DND-41 (cell line): ENCODE measurements at regions not wholly inside any gene's neighbourhood (a gene's known extent, or its start where the extent isn't known, plus 50 kb on each side); places are given as distances from the start of the nearest gene placed in this dataset.

Experiments
- ATAC-seq: fragments of 200-7000 bp; cut with Tn5 transposase; 3 replicates; pipeline ENCODE4 v1.9.1; 2021; ENCODE audit warnings: low read depth; ENCODE audit not compliant: insufficient read depth
- DNase-seq: peaks from one replicate; pipeline ENCODE4 v3.0.0-alpha.2; 2020
- H2AFZ ChIP-seq: 2 replicates; pipeline ENCODE4 v1.6.0; 2012; ENCODE audit warnings: low read depth, low read length
- H3K27ac ChIP-seq: 2 replicates; pipeline ENCODE4 v1.5.1; 2012; ENCODE audit warnings: low read length, inconsistent platforms
- H3K27me3 ChIP-seq: fragments of 200-600 bp; sonication (generic); 2 replicates; pipeline ENCODE4 v1.6.0; 2012; ENCODE audit warnings: low read length, mild to moderate bottlenecking, inconsistent platforms; ENCODE audit not compliant: insufficient read depth, poor library complexity
- H3K36me3 ChIP-seq: 2 replicates; pipeline ENCODE4 v1.5.1; 2012; ENCODE audit warnings: low read length, inconsistent platforms; ENCODE audit not compliant: insufficient read depth
- H3K4me1 ChIP-seq: 2 replicates; pipeline ENCODE4 v1.5.1; 2012; ENCODE audit warnings: mild to moderate bottlenecking, low read length; ENCODE audit not compliant: insufficient read depth
- H3K4me2 ChIP-seq: 2 replicates; pipeline ENCODE4 v1.6.0; 2012; ENCODE audit warnings: mild to moderate bottlenecking, moderate library complexity, low read length, inconsistent platforms; ENCODE audit not compliant: insufficient read depth
- H3K4me3 ChIP-seq, 2 experiments: fragments of 200-600 bp in 1 of 2; shearing (Covaris generic) in 1 of 2; 2 replicates each; pipeline ENCODE4 v1.5.1; 2012 to 2016; ENCODE audit warnings: inconsistent platforms in 2 of 2, low read length in 2 of 2, mild to moderate bottlenecking in 2 of 2, low read depth in 1 of 2, moderate library complexity in 1 of 2
- H3K79me2 ChIP-seq: 2 replicates; pipeline ENCODE4 v1.6.0; 2012; ENCODE audit warnings: low read length, inconsistent platforms; ENCODE audit not compliant: insufficient read depth
- H3K9ac ChIP-seq: 2 replicates; pipeline ENCODE4 v1.6.0; 2012; ENCODE audit warnings: low read depth, mild to moderate bottlenecking, inconsistent platforms, low read length, moderate library complexity
- H3K9me3 ChIP-seq: 2 replicates; pipeline ENCODE4 v1.5.1; 2012; ENCODE audit warnings: low read length, moderate library complexity, mild to moderate bottlenecking, inconsistent platforms; ENCODE audit not compliant: insufficient read depth, severe bottlenecking
- H4K20me1 ChIP-seq: 2 replicates; pipeline ENCODE4 v1.6.0; 2012; ENCODE audit warnings: low read length; ENCODE audit not compliant: insufficient read depth
- EZH2 ChIP-seq: IDR thresholded peaks from 3 replicates; pipeline ENCODE4 v1.6.1; 2012; ENCODE audit warnings: borderline replicate concordance, low read depth, mild to moderate bottlenecking, moderate library complexity, low read length, inconsistent platforms; ENCODE audit not compliant: severe bottlenecking
- TF ChIP-seq, protein P1 (sequence below): IDR thresholded peaks from 2 replicates; pipeline ENCODE4 v1.5.1; 2012; ENCODE audit warnings: borderline replicate concordance, low read length, moderate library complexity, mild to moderate bottlenecking; ENCODE audit not compliant: poor library complexity, severe bottlenecking; ENCODE audit errors: extremely low read depth

DNA sequence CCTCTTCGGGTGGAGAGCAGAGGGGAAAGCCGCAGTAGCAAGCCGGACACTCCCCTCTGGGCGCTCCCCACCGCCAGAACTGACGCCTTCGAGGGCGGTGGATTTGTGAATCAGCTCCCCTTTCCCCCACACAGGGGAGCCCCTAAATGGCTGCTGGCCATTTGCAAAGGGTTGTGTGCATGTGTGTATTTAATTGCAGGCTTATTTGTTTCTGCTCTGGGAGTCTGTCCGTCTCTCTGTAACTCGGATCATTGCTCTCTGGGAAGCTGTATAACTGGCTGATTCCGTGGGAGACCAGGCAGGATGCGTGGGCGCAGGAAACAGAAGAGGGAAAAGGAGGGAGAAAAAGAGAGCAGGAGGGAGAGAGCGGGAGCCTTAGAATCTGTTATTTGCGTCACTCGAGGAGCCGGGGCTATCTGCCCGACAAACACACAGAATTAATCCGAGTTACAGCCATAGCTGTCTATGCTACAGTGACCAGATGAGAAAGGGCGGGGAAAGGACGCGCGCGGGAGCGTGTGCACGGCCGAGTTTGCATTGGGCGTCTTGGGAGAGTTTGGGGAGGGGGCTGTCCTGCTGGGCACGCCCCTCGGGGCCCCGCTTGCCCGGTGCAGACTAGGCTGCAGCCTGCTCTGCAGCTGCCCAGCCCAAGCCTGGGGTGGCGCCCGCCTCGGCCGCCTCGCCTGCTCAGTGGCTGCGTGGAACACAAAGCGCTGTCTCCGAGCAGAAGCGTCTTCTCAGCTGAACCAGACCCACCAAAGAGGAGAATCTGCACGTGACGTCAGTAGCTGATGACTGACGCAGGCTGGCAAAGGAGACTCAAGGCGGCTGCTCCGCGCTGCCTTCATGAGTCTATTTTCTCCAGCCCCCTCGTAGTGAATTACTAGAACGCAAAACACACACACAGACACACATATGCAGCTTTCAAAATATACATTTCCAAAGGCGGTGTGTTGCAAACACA is 105.3 kb upstream of the HSD17B12 start:
- Histone ChIP-seq H3K4me1 (no peaks in the 10 kb centered on the region), H3K9ac (no peak overlapping the region), H3K27ac (no peak overlapping the region), H3K79me2 (no peaks in the 10 kb centered on the region), H3K9me3 (no peaks in the 10 kb centered on the region), H3K4me3 (no peak overlapping the region), H4K20me1 (no peaks in the 10 kb centered on the region), H3K36me3 (no peaks in the 10 kb centered on the region), H3K27me3 (peaks cover 3% of the 10 kb centered on the region), H3K4me2 (no peak overlapping the region), H2AFZ (no peak overlapping the region)
- ATAC-seq = no peak
- TF ChIP-seq, protein P1, sequence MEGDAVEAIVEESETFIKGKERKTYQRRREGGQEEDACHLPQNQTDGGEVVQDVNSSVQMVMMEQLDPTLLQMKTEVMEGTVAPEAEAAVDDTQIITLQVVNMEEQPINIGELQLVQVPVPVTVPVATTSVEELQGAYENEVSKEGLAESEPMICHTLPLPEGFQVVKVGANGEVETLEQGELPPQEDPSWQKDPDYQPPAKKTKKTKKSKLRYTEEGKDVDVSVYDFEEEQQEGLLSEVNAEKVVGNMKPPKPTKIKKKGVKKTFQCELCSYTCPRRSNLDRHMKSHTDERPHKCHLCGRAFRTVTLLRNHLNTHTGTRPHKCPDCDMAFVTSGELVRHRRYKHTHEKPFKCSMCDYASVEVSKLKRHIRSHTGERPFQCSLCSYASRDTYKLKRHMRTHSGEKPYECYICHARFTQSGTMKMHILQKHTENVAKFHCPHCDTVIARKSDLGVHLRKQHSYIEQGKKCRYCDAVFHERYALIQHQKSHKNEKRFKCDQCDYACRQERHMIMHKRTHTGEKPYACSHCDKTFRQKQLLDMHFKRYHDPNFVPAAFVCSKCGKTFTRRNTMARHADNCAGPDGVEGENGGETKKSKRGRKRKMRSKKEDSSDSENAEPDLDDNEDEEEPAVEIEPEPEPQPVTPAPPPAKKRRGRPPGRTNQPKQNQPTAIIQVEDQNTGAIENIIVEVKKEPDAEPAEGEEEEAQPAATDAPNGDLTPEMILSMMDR = no peak
- no peak for TF ChIP-seq EZH2
- no peak for DNase-seq

DNA sequence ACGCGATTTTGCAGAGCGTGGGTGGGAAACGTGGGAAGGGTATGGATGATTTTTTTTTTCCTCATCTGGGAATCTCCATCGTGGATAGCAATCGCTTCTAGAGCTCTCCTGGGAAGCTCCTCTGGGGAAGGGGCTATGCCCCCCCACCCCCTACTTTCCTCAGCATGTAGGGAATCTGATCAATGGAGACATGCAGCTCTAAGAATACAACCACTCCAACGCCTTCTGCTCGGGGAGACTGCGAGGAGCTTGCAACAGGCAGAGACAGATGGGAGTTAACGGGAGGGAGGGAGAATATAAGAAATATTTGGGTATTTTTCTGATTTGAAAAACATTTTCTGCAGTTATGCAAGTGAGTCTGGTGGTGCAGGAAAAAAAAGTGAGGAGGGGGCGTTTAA is 104.6 kb upstream of the HSD17B12 start:
- Histone ChIP-seq H3K4me1 (no peaks in the 10 kb centered on the region), H3K9me3 (no peaks in the 10 kb centered on the region), H3K9ac (no peak overlapping the region), H3K4me2 (no peak overlapping the region), H4K20me1 (no peaks in the 10 kb centered on the region), H3K4me3 (no peak overlapping the region), H3K36me3 (no peaks in the 10 kb centered on the region), H3K27ac (no peak overlapping the region), H3K27me3 (peaks cover 3% of the 10 kb centered on the region), H2AFZ (no peak overlapping the region), H3K79me2 (no peaks in the 10 kb centered on the region)
- DNase-seq (no peak), ATAC-seq (no peak)
- TF ChIP-seq, protein P1 = no peak
- TF ChIP-seq EZH2 = no peak

DNA sequence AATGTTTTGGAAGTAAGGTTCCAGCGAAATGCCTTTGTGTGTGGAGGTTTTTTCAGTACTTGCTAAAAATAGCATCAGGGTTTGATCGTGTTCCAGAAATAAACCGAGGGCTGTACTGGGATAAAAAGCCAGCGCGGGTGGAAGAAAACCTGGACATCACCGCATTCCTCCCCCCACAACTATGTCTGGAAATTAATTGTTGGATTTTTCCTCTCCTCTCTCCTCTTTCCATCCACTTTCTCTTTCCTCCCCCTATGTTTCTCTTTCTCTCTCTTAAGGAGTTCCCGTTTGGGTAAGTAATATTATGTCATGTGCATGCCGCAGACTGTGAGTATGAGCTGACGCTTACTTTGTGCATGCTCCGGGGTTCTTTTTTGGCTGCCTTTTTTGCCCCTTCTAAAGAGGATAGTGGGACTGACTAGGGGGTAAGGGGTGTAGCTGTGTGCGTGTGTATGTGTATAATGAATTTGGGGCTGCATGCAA is 104.2 kb upstream of the HSD17B12 start:
- TF ChIP-seq, protein P1 = no peak
- no peak for TF ChIP-seq EZH2
- DNase-seq = no peak
- H3K27ac ChIP-seq = no peak overlapping the region
- no peak overlapping the region for H2AFZ ChIP-seq
- H4K20me1 ChIP-seq = no peaks in the 10 kb centered on the region
- H3K4me3 ChIP-seq = no peak overlapping the region
- no peaks in the 10 kb centered on the region for H3K4me1 ChIP-seq
- no peaks in the 10 kb centered on the region for H3K79me2 ChIP-seq
- no peak for ATAC-seq
- H3K9ac ChIP-seq = no peak overlapping the region
- peaks cover 3% of the 10 kb centered on the region for H3K27me3 ChIP-seq
- no peaks in the 10 kb centered on the region for H3K36me3 ChIP-seq
- no peak overlapping the region for H3K4me2 ChIP-seq
- H3K9me3 ChIP-seq = no peaks in the 10 kb centered on the region
